Endodermal cell (in vitro differentiated cells): ENCODE measurements at regions not wholly inside any gene's neighbourhood (a gene's known extent, or its start where the extent isn't known, plus 50 kb on each side); places are given as distances from the start of the nearest gene placed in this dataset.
"Not testable (repeated sequence)": the region's sequence is repeated elsewhere in the genome, so short reads cannot be mapped to it uniquely, and the experiment has no call there.

Source experiments
- DNase-seq: peaks from one replicate; pipeline ENCODE4 v3.0.0-alpha.2; 2017
- H3K27ac ChIP-seq: 2 replicates; pipeline ENCODE4 v1.5.1; 2013; ENCODE audit warnings: mild to moderate bottlenecking, low read depth, low read length, moderate library complexity
- H3K27me3 ChIP-seq: 2 replicates; pipeline ENCODE4 v1.6.1; 2013; ENCODE audit warnings: mild to moderate bottlenecking, low read length, moderate library complexity; ENCODE audit not compliant: insufficient read depth, control insufficient read depth, poor library complexity, severe bottlenecking
- H3K36me3 ChIP-seq: 2 replicates; pipeline ENCODE4 v1.7.0; 2013; ENCODE audit warnings: mild to moderate bottlenecking, low read length, moderate library complexity; ENCODE audit not compliant: control insufficient read depth, insufficient read depth
- H3K4me1 ChIP-seq: one replicate; pipeline ENCODE4 v1.7.0; 2013; ENCODE audit warnings: low read length; ENCODE audit not compliant: control insufficient read depth, insufficient read depth
- H3K4me3 ChIP-seq: 2 replicates; pipeline ENCODE4 v1.5.1; 2013; ENCODE audit warnings: mild to moderate bottlenecking, low read length, moderate library complexity
- H3K9ac ChIP-seq: 2 replicates; pipeline ENCODE4 v1.6.1; 2013; ENCODE audit warnings: mild to moderate bottlenecking, low read length, moderate library complexity; ENCODE audit not compliant: poor library complexity, severe bottlenecking; ENCODE audit errors: extremely low read depth
- H3K9me3 ChIP-seq: 2 replicates; pipeline ENCODE4 v1.6.1; 2013; ENCODE audit warnings: mild to moderate bottlenecking, low read length, moderate library complexity; ENCODE audit not compliant: control insufficient read depth
- H3K27ac Mint-ChIP-seq: 2 replicates; pipeline ENCODE4 v1.8.0; 2020; ENCODE audit warnings: mixed read lengths
- H3K27me3 Mint-ChIP-seq: 2 replicates; pipeline ENCODE4 v1.8.0; 2021; ENCODE audit warnings: mild to moderate bottlenecking, mixed read lengths; ENCODE audit not compliant: insufficient read depth
- H3K36me3 Mint-ChIP-seq: 2 replicates; pipeline ENCODE4 v1.8.0; 2020; ENCODE audit warnings: low read depth, mixed read lengths
- H3K4me1 Mint-ChIP-seq: 2 replicates; pipeline ENCODE4 v1.8.0; 2020; ENCODE audit warnings: mixed read lengths
- H3K4me3 Mint-ChIP-seq: 2 replicates; pipeline ENCODE4 v1.8.0; 2020; ENCODE audit warnings: mild to moderate bottlenecking, moderate library complexity, mixed read lengths
- H3K9me3 Mint-ChIP-seq: 2 replicates; pipeline ENCODE4 v1.8.0; 2020; ENCODE audit warnings: mild to moderate bottlenecking, mixed read lengths
- CTCF ChIP-seq: fragments of 200-600 bp; sonication (generic); conservative IDR thresholded peaks from 2 replicates; pipeline ENCODE4 v1.5.0; 2021; ENCODE audit warnings: antibody characterized with exemption, mild to moderate bottlenecking
- WGBS, 2 experiments: methylation state at CpG; one replicate each; pipeline versions ENCODE4 v1.1.5 to v1.1.7; 2013; ENCODE audit warnings: missing lambda C conversion rate in 2 of 2, mixed read lengths in 1 of 2; ENCODE audit not compliant: insufficient coverage in 1 of 2, insufficient read length in 1 of 2; 5-methylcytosine and 5-hydroxymethylcytosine counted together

- H3K4me1 Mint-ChIP-seq, result peaks cover 7% of the 10 kb centered on the region
- no peaks in the 10 kb centered on the region for H3K36me3 Mint-ChIP-seq
- H3K9ac ChIP-seq, result no peak overlapping the region
- H3K27ac ChIP-seq, result no peak overlapping the region
- no peak overlapping the region for H3K4me3 Mint-ChIP-seq
- no peak for DNase-seq
- no peak for TF ChIP-seq CTCF
- no peak overlapping the region for H3K4me3 ChIP-seq
- no peak overlapping the region for H3K27ac Mint-ChIP-seq
- no peaks in the 10 kb centered on the region for H3K9me3 Mint-ChIP-seq
- H3K4me1 ChIP-seq, result no peaks in the 10 kb centered on the region
- no peaks in the 10 kb centered on the region for H3K36me3 ChIP-seq
- H3K27me3 ChIP-seq, result peaks cover 39% of the 10 kb centered on the region
- H3K27me3 Mint-ChIP-seq, result peaks cover 25% of the 10 kb centered on the region
- no peaks in the 10 kb centered on the region for H3K9me3 ChIP-seq
Measured at GRCh38 chr12:53871367-53871766, 67.3 kb upstream of the HOXC13 start.

- peaks cover 1% of the 10 kb centered on the region for H3K9me3 Mint-ChIP-seq
- no peak overlapping the region for H3K27ac Mint-ChIP-seq
- WGBS, 2 experiments, result 80 to 88% methylated on average over 2 of the region's 2 CpGs
- DNase-seq, result no peak
- Histone ChIP-seq H3K4me3 (no peak overlapping the region), H3K9ac (no peak overlapping the region), H3K27ac (no peak overlapping the region), H3K4me1 (no peaks in the 10 kb centered on the region), H3K27me3 (peaks cover 43% of the 10 kb centered on the region), H3K36me3 (no peaks in the 10 kb centered on the region), H3K9me3 (no peaks in the 10 kb centered on the region)
- peaks cover 6% of the 10 kb centered on the region for H3K4me1 Mint-ChIP-seq
- TF ChIP-seq CTCF, result no peak
- H3K4me3 Mint-ChIP-seq, result no peak overlapping the region
- no peaks in the 10 kb centered on the region for H3K36me3 Mint-ChIP-seq
- peaks cover 29% of the 10 kb centered on the region for H3K27me3 Mint-ChIP-seq
Measured at GRCh38 chr12:53872367-53872766, 66.3 kb upstream of the HOXC13 start.

- H3K9ac ChIP-seq, H3K27ac Mint-ChIP-seq, H3K27ac ChIP-seq, H3K4me3 Mint-ChIP-seq, H3K36me3 Mint-ChIP-seq, H3K4me1 ChIP-seq, H3K9me3 Mint-ChIP-seq, H3K9me3 ChIP-seq, H3K4me1 Mint-ChIP-seq, H3K36me3 ChIP-seq, DNase-seq, H3K4me3 ChIP-seq: not testable (repeated sequence)
- peaks cover 45% of the 10 kb centered on the region for H3K27me3 Mint-ChIP-seq
- peaks cover 47% of the 10 kb centered on the region for H3K27me3 ChIP-seq
- 89 to 100% methylated on average over 1 of the region's 3 CpGs for WGBS, 2 experiments
Measured at GRCh38 chr12:53877961-53878360, 60.7 kb upstream of the HOXC13 start.

- H3K9me3 Mint-ChIP-seq, result no peaks in the 10 kb centered on the region
- H3K27ac ChIP-seq, result no peak overlapping the region
- no peaks in the 10 kb centered on the region for H3K4me1 Mint-ChIP-seq
- no peak overlapping the region for H3K4me3 ChIP-seq
- 73 to 84% methylated on average over 2 to 3 of the region's 3 CpGs for WGBS, 2 experiments
- H3K27me3 ChIP-seq, result peaks cover 93% of the 10 kb centered on the region
- no peak overlapping the region for H3K4me3 Mint-ChIP-seq
- no peaks in the 10 kb centered on the region for H3K36me3 ChIP-seq
- no peaks in the 10 kb centered on the region for H3K4me1 ChIP-seq
- no peak for DNase-seq
- no peak overlapping the region for H3K9ac ChIP-seq
- H3K36me3 Mint-ChIP-seq, result no peaks in the 10 kb centered on the region
- no peak overlapping the region for H3K27ac Mint-ChIP-seq
- peaks cover 68% of the 10 kb centered on the region for H3K27me3 Mint-ChIP-seq
- H3K9me3 ChIP-seq, result no peaks in the 10 kb centered on the region
- no peak for TF ChIP-seq CTCF
Measured at GRCh38 chr12:53887006-53887405, 51.6 kb upstream of the HOXC13 start.
